ENCODE measurements at regions not wholly inside any gene's neighbourhood (a gene's known extent, or its start where the extent isn't known, plus 50 kb on each side); places are given as distances from the start of the nearest gene placed in this dataset.

DNA sequence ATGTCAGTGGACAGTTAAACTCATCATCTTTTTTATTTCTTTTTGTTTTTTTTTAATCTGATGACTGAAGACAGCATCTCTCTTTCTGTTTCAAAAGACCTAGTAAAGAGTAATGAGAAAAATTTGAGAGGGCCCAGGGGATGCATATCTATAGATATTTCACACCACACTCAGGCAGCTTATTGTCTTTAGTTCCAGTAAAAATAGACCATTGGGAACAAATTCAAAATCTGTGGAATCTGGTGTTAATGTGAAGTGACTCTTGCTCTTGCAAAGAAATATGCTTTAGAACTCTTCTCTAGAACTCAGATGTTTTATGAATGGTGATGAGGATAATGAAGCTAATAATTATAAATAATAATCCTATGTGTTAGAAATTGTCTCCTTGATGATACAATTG lies 214.5 kb upstream of the ATP2B1 start:
- no peaks in the 10 kb centered on the region for H3K36me3 Mint-ChIP-seq (ENCODE audit: low read depth)
- H3K27ac Mint-ChIP-seq, result no peak overlapping the region
- peaks cover 6% of the 10 kb centered on the region; the same call in 1 of the 2 replicates for H3K4me1 Mint-ChIP-seq (ENCODE audit: low read depth)
- TF ChIP-seq, protein P1, sequence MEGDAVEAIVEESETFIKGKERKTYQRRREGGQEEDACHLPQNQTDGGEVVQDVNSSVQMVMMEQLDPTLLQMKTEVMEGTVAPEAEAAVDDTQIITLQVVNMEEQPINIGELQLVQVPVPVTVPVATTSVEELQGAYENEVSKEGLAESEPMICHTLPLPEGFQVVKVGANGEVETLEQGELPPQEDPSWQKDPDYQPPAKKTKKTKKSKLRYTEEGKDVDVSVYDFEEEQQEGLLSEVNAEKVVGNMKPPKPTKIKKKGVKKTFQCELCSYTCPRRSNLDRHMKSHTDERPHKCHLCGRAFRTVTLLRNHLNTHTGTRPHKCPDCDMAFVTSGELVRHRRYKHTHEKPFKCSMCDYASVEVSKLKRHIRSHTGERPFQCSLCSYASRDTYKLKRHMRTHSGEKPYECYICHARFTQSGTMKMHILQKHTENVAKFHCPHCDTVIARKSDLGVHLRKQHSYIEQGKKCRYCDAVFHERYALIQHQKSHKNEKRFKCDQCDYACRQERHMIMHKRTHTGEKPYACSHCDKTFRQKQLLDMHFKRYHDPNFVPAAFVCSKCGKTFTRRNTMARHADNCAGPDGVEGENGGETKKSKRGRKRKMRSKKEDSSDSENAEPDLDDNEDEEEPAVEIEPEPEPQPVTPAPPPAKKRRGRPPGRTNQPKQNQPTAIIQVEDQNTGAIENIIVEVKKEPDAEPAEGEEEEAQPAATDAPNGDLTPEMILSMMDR (IDR thresholded peaks at IDR 0.05), result no peak
- H3K4me3 Mint-ChIP-seq, result no peak overlapping the region
- no peaks in the 10 kb centered on the region for H3K9me3 Mint-ChIP-seq
- no peaks in the 10 kb centered on the region for H3K27me3 Mint-ChIP-seq (ENCODE audit: insufficient read depth)
- no peak for DNase-seq

DNA sequence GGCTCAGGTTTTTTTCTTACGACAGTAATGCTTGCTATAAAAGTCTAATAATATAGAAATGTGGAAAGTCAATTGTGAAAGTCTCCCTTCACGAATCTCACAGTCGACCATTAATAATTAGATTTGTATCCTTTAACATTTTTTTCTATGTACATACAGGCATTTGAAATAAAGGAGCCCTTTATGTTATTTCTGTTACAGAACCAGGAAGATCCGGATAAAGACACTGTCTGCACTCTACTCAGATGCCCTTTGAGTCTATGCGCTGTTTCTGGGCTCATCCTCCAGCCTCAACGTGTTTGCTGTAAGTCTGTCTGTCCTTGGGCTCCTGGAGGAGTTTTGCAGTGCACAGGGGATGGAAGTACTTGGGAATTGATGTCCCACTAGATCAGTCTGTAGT lies 212.2 kb upstream of the ATP2B1 start:
- Mint-ChIP-seq H3K4me1 (ENCODE audit: low read depth) (peaks cover 6% of the 10 kb centered on the region; the same call in 1 of the 2 replicates), H3K27ac (no peak overlapping the region), H3K27me3 (ENCODE audit: insufficient read depth) (no peaks in the 10 kb centered on the region), H3K4me3 (no peak overlapping the region), H3K9me3 (no peaks in the 10 kb centered on the region), H3K36me3 (ENCODE audit: low read depth) (no peaks in the 10 kb centered on the region)
- no peak for DNase-seq
- TF ChIP-seq, protein P1 (IDR thresholded peaks at IDR 0.05), result no peak

DNA sequence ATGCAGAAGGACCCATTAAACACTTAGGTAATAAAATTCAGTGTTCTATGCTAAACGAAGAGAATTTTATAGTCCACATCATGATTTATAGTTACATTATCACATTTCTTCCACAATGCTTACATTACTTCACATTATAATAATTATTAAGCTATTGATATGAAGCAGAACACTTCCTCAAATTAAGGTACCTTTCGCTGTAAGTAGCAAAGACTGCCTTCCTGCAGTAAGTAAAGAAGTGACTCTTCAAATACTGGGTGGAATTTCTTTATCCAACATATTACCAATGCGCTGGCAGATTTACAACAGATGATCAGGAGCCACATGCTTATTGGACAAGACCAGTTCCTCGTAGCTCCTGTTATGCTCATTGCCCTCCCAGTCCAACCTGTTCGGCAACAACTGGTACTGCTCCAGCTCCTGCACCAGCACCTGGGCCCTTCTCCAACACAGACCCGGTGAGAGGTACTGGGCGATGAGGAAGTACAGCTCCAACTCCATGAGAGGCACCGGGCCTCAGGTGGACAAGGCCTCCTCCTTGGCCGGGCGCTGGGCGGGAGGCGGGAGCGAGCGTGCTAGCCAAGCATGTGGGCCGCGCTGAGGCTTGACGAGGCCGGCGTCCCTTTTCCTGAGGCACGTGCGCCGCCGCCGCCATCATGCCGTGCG lies 210.7 kb upstream of the ATP2B1 start:
- no peaks in the 10 kb centered on the region for H3K36me3 Mint-ChIP-seq (ENCODE audit: low read depth)
- DNase-seq, result no peak
- no peak overlapping the region for H3K27ac Mint-ChIP-seq
- TF ChIP-seq, protein P1 (IDR thresholded peaks at IDR 0.05), result no peak
- H3K4me3 Mint-ChIP-seq, result no peak overlapping the region
- no peaks in the 10 kb centered on the region for H3K9me3 Mint-ChIP-seq
- H3K4me1 Mint-ChIP-seq (ENCODE audit: low read depth), result peaks cover 6% of the 10 kb centered on the region; the same call in 1 of the 2 replicates
- no peaks in the 10 kb centered on the region for H3K27me3 Mint-ChIP-seq (ENCODE audit: insufficient read depth)

- H3K27ac Mint-ChIP-seq, result no peak overlapping the region
- no peaks in the 10 kb centered on the region for H3K36me3 Mint-ChIP-seq (ENCODE audit: low read depth)
- no peak for DNase-seq
- no peaks in the 10 kb centered on the region for H3K9me3 Mint-ChIP-seq
- TF ChIP-seq, protein P1 (IDR thresholded peaks at IDR 0.05), result no peak
- no peaks in the 10 kb centered on the region for H3K27me3 Mint-ChIP-seq (ENCODE audit: insufficient read depth)
- no peak overlapping the region for H3K4me3 Mint-ChIP-seq
- peaks cover 6% of the 10 kb centered on the region; the same call in 1 of the 2 replicates for H3K4me1 Mint-ChIP-seq (ENCODE audit: low read depth)
These were observed 209.7 kb upstream of the ATP2B1 start for GRCh38 chr12:89918172-89918846.

GRCh38 chr12:89909753-89910152 lies 201.1 kb upstream of the ATP2B1 start:
- no peak for DNase-seq

More at GRCh38 chr12:89909753-89910152, 201.1 kb upstream of the ATP2B1 start:
- H3K36me3 Mint-ChIP-seq (ENCODE audit: low read depth), result no peaks in the 10 kb centered on the region
- no peak overlapping the region for H3K27ac Mint-ChIP-seq
- H3K9me3 Mint-ChIP-seq, result peaks cover 4% of the 10 kb centered on the region
- TF ChIP-seq, protein P1 (IDR thresholded peaks at IDR 0.05), result no peak
- no peak overlapping the region for H3K4me3 Mint-ChIP-seq
- H3K4me1 Mint-ChIP-seq (ENCODE audit: low read depth), result no peaks in the 10 kb centered on the region
- H3K27me3 Mint-ChIP-seq (ENCODE audit: insufficient read depth), result no peaks in the 10 kb centered on the region; the same call in none of the 2 replicates
